ENCODE measurements at regions not wholly inside any gene's neighbourhood (a gene's known extent, or its start where the extent isn't known, plus 50 kb on each side); places are given as distances from the start of the nearest gene placed in this dataset.
A peak's percentile ranks its signal among the peaks of the same experiment; 100 is the strongest.

DNA sequence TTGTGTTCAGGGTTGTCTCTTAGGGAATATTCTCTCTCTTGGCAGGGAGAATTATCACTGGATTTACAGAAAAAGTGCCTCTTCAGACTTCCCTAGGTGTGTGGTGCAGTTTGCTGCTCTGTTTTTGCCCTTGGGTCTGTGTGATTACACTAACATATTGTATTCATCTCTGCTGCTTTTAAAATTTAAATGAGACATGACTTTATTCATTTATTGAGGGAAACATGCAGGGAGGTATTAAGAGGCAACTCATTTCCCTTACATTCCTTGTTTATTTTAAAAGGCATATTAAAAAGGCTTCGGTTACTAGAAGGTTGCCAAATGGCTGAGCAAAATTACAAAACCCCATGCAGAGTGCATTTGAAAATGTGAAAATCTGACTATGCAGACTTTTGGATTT, 135.1 kb upstream of the GEMIN8 start:
- DNase-seq (ENCODE audit: low read depth), result no peak
- no peak overlapping the region for H3K4me3 ChIP-seq (ENCODE audit: low read depth, low read length)
- no peak for TF ChIP-seq POLR2A (IDR thresholded peaks at IDR 0.05; ENCODE audit: extremely low read depth, insufficient read length)

DNA sequence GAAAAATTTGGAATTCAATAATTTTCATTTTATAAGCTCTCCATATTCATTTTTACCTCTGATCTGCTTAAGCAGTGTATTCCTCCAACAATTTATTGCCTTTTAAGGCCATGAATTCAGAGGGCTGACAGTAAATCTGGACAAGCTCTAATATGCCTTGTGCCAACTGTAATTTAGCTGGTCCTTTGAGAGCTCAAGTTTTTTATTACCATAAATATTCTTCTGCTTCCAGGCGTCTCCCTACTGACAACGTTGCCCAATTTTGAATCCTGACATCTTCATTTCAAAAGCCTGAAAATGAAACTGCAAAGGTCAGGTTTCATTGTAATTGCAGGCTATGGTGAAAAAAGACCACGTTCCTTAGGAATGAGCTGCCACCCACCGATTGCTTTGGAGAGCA, 95.8 kb upstream of the GEMIN8 start:
- no peak overlapping the region for H3K4me3 ChIP-seq (ENCODE audit: low read depth, low read length)
- TF ChIP-seq, protein P1, sequence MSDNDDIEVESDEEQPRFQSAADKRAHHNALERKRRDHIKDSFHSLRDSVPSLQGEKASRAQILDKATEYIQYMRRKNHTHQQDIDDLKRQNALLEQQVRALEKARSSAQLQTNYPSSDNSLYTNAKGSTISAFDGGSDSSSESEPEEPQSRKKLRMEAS (IDR thresholded peaks at IDR 0.05; ENCODE audit: low read depth, low read length), result no peak
- TF ChIP-seq, protein P2, sequence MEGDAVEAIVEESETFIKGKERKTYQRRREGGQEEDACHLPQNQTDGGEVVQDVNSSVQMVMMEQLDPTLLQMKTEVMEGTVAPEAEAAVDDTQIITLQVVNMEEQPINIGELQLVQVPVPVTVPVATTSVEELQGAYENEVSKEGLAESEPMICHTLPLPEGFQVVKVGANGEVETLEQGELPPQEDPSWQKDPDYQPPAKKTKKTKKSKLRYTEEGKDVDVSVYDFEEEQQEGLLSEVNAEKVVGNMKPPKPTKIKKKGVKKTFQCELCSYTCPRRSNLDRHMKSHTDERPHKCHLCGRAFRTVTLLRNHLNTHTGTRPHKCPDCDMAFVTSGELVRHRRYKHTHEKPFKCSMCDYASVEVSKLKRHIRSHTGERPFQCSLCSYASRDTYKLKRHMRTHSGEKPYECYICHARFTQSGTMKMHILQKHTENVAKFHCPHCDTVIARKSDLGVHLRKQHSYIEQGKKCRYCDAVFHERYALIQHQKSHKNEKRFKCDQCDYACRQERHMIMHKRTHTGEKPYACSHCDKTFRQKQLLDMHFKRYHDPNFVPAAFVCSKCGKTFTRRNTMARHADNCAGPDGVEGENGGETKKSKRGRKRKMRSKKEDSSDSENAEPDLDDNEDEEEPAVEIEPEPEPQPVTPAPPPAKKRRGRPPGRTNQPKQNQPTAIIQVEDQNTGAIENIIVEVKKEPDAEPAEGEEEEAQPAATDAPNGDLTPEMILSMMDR (IDR thresholded peaks at IDR 0.05; ENCODE audit: low read depth, low read length), result no peak
- TF ChIP-seq MYC (IDR thresholded peaks at IDR 0.05; ENCODE audit: low read depth, low read length), result no peak
- TF ChIP-seq POLR2A (IDR thresholded peaks at IDR 0.05; ENCODE audit: extremely low read depth, insufficient read length), result no peak
- no peak for DNase-seq (ENCODE audit: low read depth)

DNA sequence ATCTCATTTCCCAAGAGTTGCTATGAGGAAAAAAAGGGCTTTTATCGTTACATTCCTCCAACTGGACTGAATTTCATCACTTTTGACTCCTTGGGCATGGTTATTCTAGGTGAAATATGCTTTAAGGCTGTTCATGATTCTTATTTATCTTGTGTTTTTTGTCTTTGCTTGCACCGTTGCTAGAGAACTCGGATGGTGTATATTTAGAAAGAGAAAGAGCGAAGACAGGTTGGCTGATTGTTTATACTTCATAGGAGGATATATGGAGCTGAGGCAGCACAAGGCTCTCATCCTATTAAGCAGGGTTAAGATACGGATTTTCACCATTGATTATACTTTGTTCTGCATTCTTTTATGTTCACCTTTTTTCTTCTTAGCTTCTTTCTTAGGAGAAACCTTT, 94.9 kb upstream of the GEMIN8 start:
- no peak for DNase-seq (ENCODE audit: low read depth)
- TF ChIP-seq POLR2A (IDR thresholded peaks at IDR 0.05; ENCODE audit: extremely low read depth, insufficient read length) (no peak), MYC (IDR thresholded peaks at IDR 0.05; ENCODE audit: low read depth, low read length) (no peak)
- TF ChIP-seq, protein P2 (IDR thresholded peaks at IDR 0.05; ENCODE audit: low read depth, low read length), result no peak
- TF ChIP-seq, protein P1 (IDR thresholded peaks at IDR 0.05; ENCODE audit: low read depth, low read length), result no peak
- H3K4me3 ChIP-seq (ENCODE audit: low read depth, low read length), result no peak overlapping the region

DNA sequence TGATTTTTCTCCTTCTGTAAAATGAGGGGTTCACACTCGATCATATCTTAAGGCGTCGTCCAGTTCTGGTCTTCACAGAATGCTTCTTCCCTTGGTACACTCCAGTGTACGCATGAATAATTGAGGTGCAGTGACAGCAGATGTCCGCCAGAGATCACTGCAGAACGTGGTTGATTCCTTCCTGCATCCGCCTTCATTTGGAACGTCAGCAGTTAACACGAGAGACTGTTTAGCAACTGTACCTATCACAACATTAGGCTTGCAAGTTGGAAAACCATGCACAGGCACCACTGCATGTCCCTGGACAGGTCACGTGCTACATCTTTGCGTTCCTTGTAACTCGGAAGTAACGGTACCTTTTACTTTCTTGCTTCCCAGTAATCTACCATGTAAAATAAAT, 66.0 kb upstream of the GEMIN8 start:
- TF ChIP-seq, protein P2 (IDR thresholded peaks at IDR 0.05; ENCODE audit: low read depth, low read length), result peak; percentile 64
- no peak for TF ChIP-seq MYC (IDR thresholded peaks at IDR 0.05; ENCODE audit: low read depth, low read length)
- TF ChIP-seq, protein P1 (IDR thresholded peaks at IDR 0.05; ENCODE audit: low read depth, low read length), result peak; percentile 19; the same call in 1 of the 2 replicates
- peak; percentile 60 for DNase-seq (ENCODE audit: low read depth)
- no peak overlapping the region for H3K4me3 ChIP-seq (ENCODE audit: low read depth, low read length)

DNA sequence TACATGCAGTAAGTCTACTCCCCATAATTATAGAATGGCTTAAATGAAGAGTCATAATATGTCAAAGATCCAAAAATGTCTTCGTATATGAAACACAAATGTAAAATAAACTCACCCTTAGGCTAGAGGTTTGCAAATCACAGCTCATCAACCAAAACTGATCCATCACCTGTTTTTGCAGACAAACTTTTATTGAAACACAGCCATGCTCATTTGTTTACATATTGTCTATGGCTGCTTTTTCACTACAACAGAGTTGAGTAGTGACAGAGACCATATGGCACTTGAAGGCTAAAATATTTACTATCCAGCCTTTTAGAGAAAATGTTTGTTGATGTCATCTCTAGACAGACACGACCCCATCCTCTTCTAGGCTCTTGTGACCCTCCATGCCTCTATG, 64.5 kb upstream of the GEMIN8 start:
- TF ChIP-seq, protein P2 (IDR thresholded peaks at IDR 0.05; ENCODE audit: low read depth, low read length), result no peak
- no peak for TF ChIP-seq MYC (IDR thresholded peaks at IDR 0.05; ENCODE audit: low read depth, low read length)
- TF ChIP-seq, protein P1 (IDR thresholded peaks at IDR 0.05; ENCODE audit: low read depth, low read length), result no peak
- no peak for TF ChIP-seq POLR2A (IDR thresholded peaks at IDR 0.05; ENCODE audit: extremely low read depth, insufficient read length)
- DNase-seq (ENCODE audit: low read depth), result no peak
- H3K4me3 ChIP-seq (ENCODE audit: low read depth, low read length), result no peak overlapping the region

DNA sequence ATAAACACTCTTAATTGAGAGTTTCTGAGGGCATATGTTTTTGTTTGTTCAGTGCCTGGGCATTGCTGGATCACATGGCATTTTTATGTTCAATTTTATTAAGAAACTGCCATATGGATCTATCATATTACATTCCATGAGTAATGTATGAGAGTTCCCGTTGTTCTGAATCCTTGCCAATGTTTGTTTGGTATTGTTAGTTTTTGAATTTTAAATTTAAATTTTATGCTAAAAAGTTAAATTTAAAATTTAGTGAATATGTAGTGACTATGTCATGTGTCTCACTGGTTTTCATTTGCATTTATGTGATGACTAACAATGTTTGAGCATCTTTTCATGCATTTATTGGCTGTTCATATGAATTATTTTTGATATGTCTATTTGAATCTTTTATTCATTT, 54.8 kb upstream of the GEMIN8 start:
- TF ChIP-seq MYC (IDR thresholded peaks at IDR 0.05; ENCODE audit: low read depth, low read length) (no peak), POLR2A (IDR thresholded peaks at IDR 0.05; ENCODE audit: extremely low read depth, insufficient read length) (no peak)
- TF ChIP-seq, protein P1 (IDR thresholded peaks at IDR 0.05; ENCODE audit: low read depth, low read length), result no peak
- TF ChIP-seq, protein P2 (IDR thresholded peaks at IDR 0.05; ENCODE audit: low read depth, low read length), result no peak

More for the DNA sequence above, 54.8 kb upstream of the GEMIN8 start:
- no peak overlapping the region for H3K4me3 ChIP-seq (ENCODE audit: low read depth, low read length)
- DNase-seq (ENCODE audit: low read depth), result no peak
